GM13976 (cell line): ENCODE measurements at regions not wholly inside any gene's neighbourhood (a gene's known extent, or its start where the extent isn't known, plus 50 kb on each side); places are given as distances from the start of the nearest gene placed in this dataset.

ENCODE experiments used
- DNase-seq: peaks from one replicate; pipeline ENCODE4 v3.0.0; 2012; ENCODE audit warnings: low spot score
- in situ Hi-C: fragments of 300-500 bp; cut with MboI; formaldehyde crosslinking; loops from one replicate; pipeline ENCODE4 v1.12.0; 2022; ENCODE audit warnings: low sequenced_read_pairs, mixed read lengths, inconsistent platforms; ENCODE audit not compliant: unreplicated experiment
- TF ChIP-seq, protein P1 (sequence below): IDR thresholded peaks from 2 replicates; pipeline ENCODE4 v1.5.1; 2012; ENCODE audit warnings: borderline replicate concordance, mild to moderate bottlenecking; ENCODE audit not compliant: insufficient read depth; ENCODE audit errors: extremely low read depth, missing control alignments, control extremely low read depth

- DNase-seq: no peak
- in situ Hi-C loops: no loop called here
- TF ChIP-seq, protein P1, sequence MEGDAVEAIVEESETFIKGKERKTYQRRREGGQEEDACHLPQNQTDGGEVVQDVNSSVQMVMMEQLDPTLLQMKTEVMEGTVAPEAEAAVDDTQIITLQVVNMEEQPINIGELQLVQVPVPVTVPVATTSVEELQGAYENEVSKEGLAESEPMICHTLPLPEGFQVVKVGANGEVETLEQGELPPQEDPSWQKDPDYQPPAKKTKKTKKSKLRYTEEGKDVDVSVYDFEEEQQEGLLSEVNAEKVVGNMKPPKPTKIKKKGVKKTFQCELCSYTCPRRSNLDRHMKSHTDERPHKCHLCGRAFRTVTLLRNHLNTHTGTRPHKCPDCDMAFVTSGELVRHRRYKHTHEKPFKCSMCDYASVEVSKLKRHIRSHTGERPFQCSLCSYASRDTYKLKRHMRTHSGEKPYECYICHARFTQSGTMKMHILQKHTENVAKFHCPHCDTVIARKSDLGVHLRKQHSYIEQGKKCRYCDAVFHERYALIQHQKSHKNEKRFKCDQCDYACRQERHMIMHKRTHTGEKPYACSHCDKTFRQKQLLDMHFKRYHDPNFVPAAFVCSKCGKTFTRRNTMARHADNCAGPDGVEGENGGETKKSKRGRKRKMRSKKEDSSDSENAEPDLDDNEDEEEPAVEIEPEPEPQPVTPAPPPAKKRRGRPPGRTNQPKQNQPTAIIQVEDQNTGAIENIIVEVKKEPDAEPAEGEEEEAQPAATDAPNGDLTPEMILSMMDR: no peak
Observed at GRCh38 chr3:107897471-107898061, 193.3 kb downstream of the CD47 start.

- no peak for DNase-seq
- in situ Hi-C loops: no loop called here
- TF ChIP-seq, protein P1: no peak
Observed at GRCh38 chr3:107894998-107895397, 195.8 kb downstream of the CD47 start.

DNA sequence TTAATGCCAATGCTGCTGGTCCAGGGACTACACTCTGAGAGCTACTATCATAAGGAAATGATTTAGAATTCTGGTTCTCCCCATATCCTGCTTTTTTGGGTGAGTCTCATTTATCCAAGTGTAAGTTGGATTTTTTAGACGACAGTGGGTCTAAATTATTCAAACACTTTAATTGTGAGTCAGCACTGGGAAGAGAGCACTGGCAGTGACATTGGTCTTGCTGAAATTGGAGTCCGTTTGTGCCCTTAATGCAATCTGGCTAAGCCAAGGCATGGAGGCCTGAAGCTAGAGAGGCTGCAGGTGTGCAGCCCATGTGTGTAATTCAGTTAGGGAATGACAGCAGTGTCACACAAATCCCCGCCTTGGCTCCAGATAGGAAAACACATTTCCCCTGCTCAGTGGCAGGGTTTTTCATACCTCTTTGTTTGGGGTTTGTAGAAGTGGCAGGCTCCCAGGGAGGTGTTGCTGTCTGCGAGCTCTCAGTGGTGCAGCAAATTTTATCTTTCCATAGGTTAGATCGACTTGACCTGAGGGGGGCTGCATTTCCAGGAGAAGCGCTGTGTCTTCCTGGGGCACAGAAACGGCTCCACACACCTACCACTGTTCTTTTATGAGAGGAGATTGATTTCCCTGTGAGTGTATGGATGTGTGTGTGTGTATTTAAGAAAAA is 197.7 kb downstream of the CD47 start:
- TF ChIP-seq, protein P1: no peak
- DNase-seq: no peak
- in situ Hi-C loops: no loop called here

DNA sequence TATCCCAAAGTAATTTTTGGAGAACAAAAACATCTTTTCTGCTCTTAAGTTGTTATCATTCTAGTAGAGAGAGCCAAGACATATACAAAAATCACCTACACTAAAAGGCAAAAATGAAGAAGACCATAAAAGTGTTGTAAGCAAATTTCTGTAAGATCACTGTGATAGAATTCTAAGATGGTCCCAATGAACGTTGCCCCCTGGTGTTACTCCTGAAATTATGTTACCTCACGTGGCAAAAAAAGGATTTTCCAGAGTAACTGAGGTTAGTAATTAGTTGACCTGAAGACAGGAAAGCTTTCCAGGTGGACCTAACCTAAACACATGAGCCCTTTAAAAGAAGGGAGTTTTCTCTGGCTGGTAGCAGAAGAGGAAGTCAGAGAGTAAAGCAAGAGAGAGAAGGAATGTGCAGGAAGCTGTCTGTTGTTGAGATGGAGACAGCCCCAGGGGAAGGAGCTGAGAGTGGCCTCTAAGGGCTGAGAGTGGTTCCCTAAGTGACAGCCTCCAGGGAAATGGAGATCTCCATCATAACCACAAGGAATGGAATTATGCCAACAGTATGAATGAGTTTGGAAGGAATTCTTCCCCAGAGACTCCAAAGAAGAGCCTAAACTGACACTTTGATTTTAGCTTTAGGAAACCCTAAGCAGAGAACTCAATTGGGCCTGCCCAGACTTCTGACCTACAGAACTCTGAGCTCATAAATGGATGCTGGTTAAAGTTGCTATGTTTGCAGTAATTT is 205.9 kb downstream of the CD47 start:
- in situ Hi-C loops: no loop called here
- no peak for DNase-seq
- TF ChIP-seq, protein P1: no peak

DNA sequence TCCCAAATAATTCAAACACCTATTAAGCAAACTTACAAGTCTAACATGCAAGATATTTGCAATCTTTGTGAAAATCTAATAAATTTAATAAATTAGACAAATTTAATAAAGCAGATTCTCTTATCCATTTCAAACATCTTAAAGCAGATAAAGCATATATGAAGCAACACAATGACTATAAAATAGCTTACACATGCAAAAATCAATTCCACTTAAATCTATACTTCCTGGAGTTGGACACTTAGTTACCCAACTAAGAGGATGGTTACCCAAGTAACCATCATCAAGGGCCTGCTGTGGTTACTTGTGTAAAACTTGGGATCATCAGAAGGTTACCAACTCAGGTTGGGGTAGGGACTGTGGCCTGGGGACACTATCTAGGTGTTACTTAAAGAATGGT is 206.8 kb downstream of the CD47 start:
- DNase-seq: no peak
- TF ChIP-seq, protein P1: no peak
- in situ Hi-C loops: no loop called here

DNA sequence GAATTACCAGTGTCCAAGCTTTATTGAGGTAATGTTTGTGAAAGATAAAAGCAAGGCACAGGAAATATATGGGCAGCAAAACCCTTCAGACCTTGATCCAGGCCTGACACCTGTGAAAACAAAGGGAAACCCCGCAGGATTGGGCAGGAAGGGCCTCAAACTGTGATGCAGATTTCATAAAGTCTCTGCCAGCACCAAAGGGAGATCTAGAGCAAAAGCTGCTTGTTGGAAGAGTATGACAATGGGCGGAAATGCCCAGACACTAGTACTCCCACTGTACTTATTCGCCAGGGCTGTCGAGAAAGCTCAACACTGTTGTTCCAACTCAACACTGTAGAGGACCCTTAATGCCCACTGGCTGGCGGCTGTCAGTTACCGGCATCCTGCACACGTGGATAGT is 207.9 kb downstream of the CD47 start:
- TF ChIP-seq, protein P1: no peak
- in situ Hi-C loops: no loop called here

More for the DNA sequence above, 207.9 kb downstream of the CD47 start:
- no peak for DNase-seq
